Gastrocnemius medialis (tissue), 4 donors: ENCODE measurements at regions not wholly inside any gene's neighbourhood (a gene's known extent, or its start where the extent isn't known, plus 50 kb on each side); places are given as distances from the start of the nearest gene placed in this dataset.

Experiments used
- ATAC-seq, 2 donors: fragments of 150-250 bp; one replicate each; pipeline ENCODE4 v1.9.1; 2016
- DNase-seq, 2 donors: peaks; one replicate each; pipeline ENCODE4 v3.0.0-alpha.2; 2019
- H3K27ac ChIP-seq, 4 donors: fragments of 200-600 bp; sonication (generic); 1 replicate in 1 of 4; 2 replicates in 3 of 4; pipeline ENCODE4 v1.5.1; 2016 to 2018; ENCODE audit warnings: mild to moderate bottlenecking in 2 of 4, moderate library complexity in 1 of 4
- H3K27me3 ChIP-seq, 3 donors: fragments of 200-600 bp; sonication (generic) in 2 of 3; 1 replicate in 1 of 3; 2 replicates in 2 of 3; pipeline versions ENCODE4 v1.5.1 to v1.6.0; 2016 to 2019; ENCODE audit warnings: mild to moderate bottlenecking in 1 of 3, moderate library complexity in 1 of 3
- H3K36me3 ChIP-seq, 2 donors: fragments of 200-600 bp; sonication (generic) in 1 of 2; one replicate each; pipeline ENCODE4 v1.5.1; 2017 to 2018
- H3K4me1 ChIP-seq, 2 donors: fragments of 200-600 bp; sonication (generic) in 1 of 2; one replicate each; pipeline ENCODE4 v1.5.1; 2016 to 2017; ENCODE audit warnings: mild to moderate bottlenecking in 2 of 2
- H3K4me3 ChIP-seq, 4 donors: fragments of 200-600 bp; sonication (generic) in 3 of 4; 1 replicate in 1 of 4; 2 replicates in 3 of 4; pipeline ENCODE4 v1.5.1; 2016 to 2019; ENCODE audit warnings: mild to moderate bottlenecking in 2 of 4
- H3K9me3 ChIP-seq, 3 donors: fragments of 200-600 bp; sonication (generic) in 2 of 3; 1 replicate in 1 of 3; 2 replicates in 2 of 3; pipeline ENCODE4 v1.5.1; 2016 to 2019
- POLR2A ChIP-seq, 2 donors: fragments of 450-650 bp; IDR thresholded peaks; one replicate each; pipeline ENCODE4 v1.6.1; 2017; ENCODE audit warnings: antibody characterized with exemption in 2 of 2, mild to moderate bottlenecking in 2 of 2, moderate library complexity in 2 of 2
- in situ Hi-C, 4 donors: fragments of 200-750 bp; cut with MboI; loops; one replicate each; pipeline versions ENCODE4 v1.15.0 to v1.8.0; 2017; ENCODE audit warnings: low sequenced_read_pairs in 4 of 4
- intact Hi-C: fragments of 100-400 bp; cut with DNase I; formaldehyde crosslinking; loops from one replicate; pipeline ENCODE4 v1.15.1; 2023; ENCODE audit warnings: low total_unique reads
- TF ChIP-seq, protein P1 (sequence below), 5 experiments: fragments of 450-650 bp in 3 of 5; fragments of 200-600 bp in 2 of 5; sonication (generic) in 2 of 5; IDR thresholded peaks in 4 of 5; conservative IDR thresholded peaks in 1 of 5; 1 replicate in 4 of 5; 2 replicates in 1 of 5; pipeline ENCODE4 v1.5.1; 2016 to 2019; ENCODE audit warnings: antibody characterized with exemption in 5 of 5, mild to moderate bottlenecking in 3 of 5, moderate library complexity in 3 of 5

DNA sequence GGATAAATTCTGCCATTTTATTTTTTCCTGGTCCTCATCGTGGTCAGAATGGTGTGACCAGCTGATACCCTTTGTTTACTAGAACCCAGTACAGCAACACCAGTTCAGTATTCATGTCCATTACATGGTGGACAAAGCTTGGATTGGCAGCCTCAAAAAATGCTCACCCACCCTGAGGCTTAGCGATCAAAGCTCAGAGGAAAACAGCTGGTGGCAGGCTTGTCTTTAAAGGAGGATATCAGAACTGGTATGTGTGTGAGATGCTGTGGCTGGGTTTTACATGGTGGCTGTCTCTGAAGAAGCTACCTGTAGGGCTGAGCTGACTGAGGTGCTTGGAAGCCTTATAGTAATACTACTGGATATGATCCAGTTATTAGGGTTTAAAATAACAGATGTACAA lies 471.1 kb upstream of the MEX3C start:
- intact Hi-C loops (no loop called here), in situ Hi-C loops (no loop called here)
- no peak for TF ChIP-seq POLR2A (IDR thresholded peaks at IDR 0.05)
- TF ChIP-seq, protein P1, sequence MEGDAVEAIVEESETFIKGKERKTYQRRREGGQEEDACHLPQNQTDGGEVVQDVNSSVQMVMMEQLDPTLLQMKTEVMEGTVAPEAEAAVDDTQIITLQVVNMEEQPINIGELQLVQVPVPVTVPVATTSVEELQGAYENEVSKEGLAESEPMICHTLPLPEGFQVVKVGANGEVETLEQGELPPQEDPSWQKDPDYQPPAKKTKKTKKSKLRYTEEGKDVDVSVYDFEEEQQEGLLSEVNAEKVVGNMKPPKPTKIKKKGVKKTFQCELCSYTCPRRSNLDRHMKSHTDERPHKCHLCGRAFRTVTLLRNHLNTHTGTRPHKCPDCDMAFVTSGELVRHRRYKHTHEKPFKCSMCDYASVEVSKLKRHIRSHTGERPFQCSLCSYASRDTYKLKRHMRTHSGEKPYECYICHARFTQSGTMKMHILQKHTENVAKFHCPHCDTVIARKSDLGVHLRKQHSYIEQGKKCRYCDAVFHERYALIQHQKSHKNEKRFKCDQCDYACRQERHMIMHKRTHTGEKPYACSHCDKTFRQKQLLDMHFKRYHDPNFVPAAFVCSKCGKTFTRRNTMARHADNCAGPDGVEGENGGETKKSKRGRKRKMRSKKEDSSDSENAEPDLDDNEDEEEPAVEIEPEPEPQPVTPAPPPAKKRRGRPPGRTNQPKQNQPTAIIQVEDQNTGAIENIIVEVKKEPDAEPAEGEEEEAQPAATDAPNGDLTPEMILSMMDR (IDR thresholded peaks at IDR 0.05 in 4 of 5, conservative IDR thresholded peaks at IDR 0.05 in 1 of 5) = no peak
- no peak for ATAC-seq
- Histone ChIP-seq H3K27me3 (peaks cover 0 to 4% (median 2%) of the 10 kb centered on the region in 3 donors), H3K4me3 (no peak overlapping the region), H3K4me1 (no peaks in the 10 kb centered on the region), H3K27ac (no peak overlapping the region), H3K36me3 (no peaks in the 10 kb centered on the region), H3K9me3 (no peaks in the 10 kb centered on the region)
- no peak for DNase-seq

DNA sequence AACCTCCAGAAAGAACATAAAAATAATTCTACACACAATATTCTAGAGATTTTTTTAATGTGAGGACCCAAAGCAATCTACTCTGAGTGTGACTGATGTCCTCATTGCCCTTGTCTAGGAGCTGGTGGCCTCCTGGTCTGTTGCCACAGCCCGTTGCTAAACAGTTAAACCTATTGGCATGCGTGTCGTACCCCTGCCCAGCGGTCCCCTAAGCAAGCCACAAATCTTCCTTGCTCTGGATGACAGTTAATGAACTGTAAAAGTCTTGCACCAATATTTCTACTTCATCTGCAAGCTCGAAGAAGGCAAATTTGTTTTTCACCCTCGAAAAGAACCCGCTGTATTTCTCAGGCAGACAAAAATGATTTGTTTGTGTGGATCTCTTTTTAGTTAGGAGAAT lies 489.1 kb upstream of the MEX3C start:
- Histone ChIP-seq H3K36me3 (no peaks in the 10 kb centered on the region), H3K4me1 (no peaks in the 10 kb centered on the region), H3K27ac (no peak overlapping the region), H3K9me3 (no peaks in the 10 kb centered on the region), H3K27me3 (no peaks in the 10 kb centered on the region), H3K4me3 (no peak overlapping the region)
- no peak for TF ChIP-seq POLR2A (IDR thresholded peaks at IDR 0.05)
- TF ChIP-seq, protein P1 (IDR thresholded peaks at IDR 0.05 in 4 of 5, conservative IDR thresholded peaks at IDR 0.05 in 1 of 5) = no peak
- in situ Hi-C loops (loop anchor here in 1 of 4 donors (25.0 kb wide), 1 partner anchor 101 kb away; no protein-coding TSS in a partner anchor), intact Hi-C loops (no loop called here)
- DNase-seq = no peak
- ATAC-seq = no peak

DNA sequence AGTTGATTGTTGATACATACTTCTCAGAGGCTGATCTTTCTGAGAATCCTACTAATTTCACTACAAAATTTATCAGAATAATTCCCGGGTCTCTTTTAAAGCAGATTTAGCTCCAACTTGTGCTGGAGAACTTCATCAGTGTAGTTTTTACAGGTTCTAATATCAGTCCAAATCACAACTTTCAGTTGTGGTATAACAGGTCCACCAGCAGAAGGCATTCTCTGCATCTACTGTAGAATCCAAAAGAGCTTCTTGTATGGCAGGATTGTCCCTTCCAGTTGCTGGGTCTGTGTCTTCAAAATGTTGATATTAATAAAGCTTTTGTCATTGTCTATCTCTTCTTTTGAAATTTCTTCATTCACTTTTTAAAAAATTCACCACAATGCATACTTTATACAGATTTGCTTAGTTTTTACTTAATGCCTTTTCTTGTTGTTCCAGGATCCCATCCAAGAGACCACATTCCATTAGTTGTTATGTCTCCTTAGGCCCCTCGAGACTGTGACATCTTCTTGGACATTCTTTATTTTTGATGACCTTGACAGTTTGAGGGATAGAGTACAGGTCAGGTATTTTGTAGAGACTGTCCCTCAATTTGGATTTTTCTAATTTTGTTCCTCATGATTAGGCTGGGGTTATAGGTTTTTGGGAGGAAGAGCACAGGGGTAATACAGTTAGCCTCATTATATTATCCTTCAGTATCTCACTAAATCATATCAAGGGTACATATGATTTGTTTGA lies 490.5 kb upstream of the MEX3C start:
- H3K9me3 ChIP-seq = no peaks in the 10 kb centered on the region
- ATAC-seq (no peak), DNase-seq (no peak)
- no peak overlapping the region for H3K27ac ChIP-seq
- TF ChIP-seq, protein P1 (IDR thresholded peaks at IDR 0.05 in 4 of 5, conservative IDR thresholded peaks at IDR 0.05 in 1 of 5) = no peak
- no peak for TF ChIP-seq POLR2A (IDR thresholded peaks at IDR 0.05)
- no peak overlapping the region for H3K4me3 ChIP-seq
- intact Hi-C loops (no loop called here), in situ Hi-C loops (loop anchor here in 1 of 4 donors (25.0 kb wide), 1 partner anchor 99 kb away; no protein-coding TSS in a partner anchor)
- no peaks in the 10 kb centered on the region for H3K36me3 ChIP-seq
- no peaks in the 10 kb centered on the region for H3K4me1 ChIP-seq
- no peaks in the 10 kb centered on the region for H3K27me3 ChIP-seq

DNA sequence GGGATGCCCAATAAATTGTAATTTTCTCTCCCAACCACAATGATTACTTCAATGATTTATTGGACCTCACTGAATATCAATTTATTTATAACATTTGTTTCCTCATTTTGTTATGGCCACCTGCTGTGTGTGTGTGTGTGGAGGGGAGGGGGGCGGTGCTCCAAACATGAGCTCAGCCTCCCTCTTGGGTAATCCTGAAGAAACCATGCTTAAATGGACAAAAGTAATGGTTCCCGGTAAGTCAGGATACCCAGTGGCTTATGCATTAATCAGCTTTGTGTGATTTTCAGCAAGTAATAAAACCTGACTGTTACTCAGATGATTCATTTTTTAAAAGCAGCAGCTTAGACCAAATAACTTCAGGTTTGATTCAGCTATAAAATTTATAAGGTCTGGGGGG lies 495.1 kb upstream of the MEX3C start:
- H3K27ac ChIP-seq = no peak overlapping the region

More for the DNA sequence above, 495.1 kb upstream of the MEX3C start:
- DNase-seq (no peak), ATAC-seq (no peak)
- Histone ChIP-seq H3K36me3 (no peaks in the 10 kb centered on the region), H3K4me3 (no peak overlapping the region), H3K9me3 (no peaks in the 10 kb centered on the region), H3K27me3 (no peaks in the 10 kb centered on the region), H3K4me1 (no peaks in the 10 kb centered on the region)
- TF ChIP-seq, protein P1 (IDR thresholded peaks at IDR 0.05 in 4 of 5, conservative IDR thresholded peaks at IDR 0.05 in 1 of 5) = no peak
- no peak for TF ChIP-seq POLR2A (IDR thresholded peaks at IDR 0.05)
- in situ Hi-C loops = loop anchor here in 1 of 4 donors (25.0 kb wide), 1 partner anchor 95 kb away; no protein-coding TSS in a partner anchor
- intact Hi-C loops = no loop called here
